Activated CD4-positive, alpha-beta T cell treated with anti-CD3 and anti-CD28 coated beads for 48 hours (primary cell): ENCODE measurements at regions not wholly inside any gene's neighbourhood (a gene's known extent, or its start where the extent isn't known, plus 50 kb on each side); places are given as distances from the start of the nearest gene placed in this dataset.
"Not testable (repeated sequence)": the region's sequence is repeated elsewhere in the genome, so short reads cannot be mapped to it uniquely, and the experiment has no call there.

ENCODE experiments used
- DNase-seq: peaks from one replicate; pipeline ENCODE4 v3.0.0-alpha.2; 2020

- DNase-seq: no peak
These were observed 412.8 kb upstream of the PIK3R1 start for GRCh38 chr5:67802766-67803165.

- no peak for DNase-seq
These were observed 415.8 kb upstream of the PIK3R1 start for GRCh38 chr5:67799732-67800234.

DNA sequence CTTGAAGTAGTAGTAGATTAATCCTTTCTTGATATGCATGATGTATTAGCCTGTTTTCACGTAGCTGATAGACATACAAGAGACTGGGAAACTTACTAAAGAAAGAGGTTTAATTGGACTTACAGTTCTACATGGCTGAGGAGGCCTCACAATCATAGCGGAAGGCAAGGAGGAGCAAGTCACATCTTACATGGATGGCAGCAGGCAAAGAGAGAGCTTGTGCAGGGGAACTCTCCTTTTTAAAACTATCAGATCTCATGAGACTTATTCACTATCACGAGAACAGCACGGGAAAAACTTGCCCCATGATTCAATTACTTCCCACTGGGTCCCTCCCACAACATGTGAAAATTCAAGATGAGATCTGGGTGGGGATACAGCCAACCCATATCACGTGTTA lies 417.1 kb upstream of the PIK3R1 start:
- not testable (repeated sequence) for DNase-seq

DNA sequence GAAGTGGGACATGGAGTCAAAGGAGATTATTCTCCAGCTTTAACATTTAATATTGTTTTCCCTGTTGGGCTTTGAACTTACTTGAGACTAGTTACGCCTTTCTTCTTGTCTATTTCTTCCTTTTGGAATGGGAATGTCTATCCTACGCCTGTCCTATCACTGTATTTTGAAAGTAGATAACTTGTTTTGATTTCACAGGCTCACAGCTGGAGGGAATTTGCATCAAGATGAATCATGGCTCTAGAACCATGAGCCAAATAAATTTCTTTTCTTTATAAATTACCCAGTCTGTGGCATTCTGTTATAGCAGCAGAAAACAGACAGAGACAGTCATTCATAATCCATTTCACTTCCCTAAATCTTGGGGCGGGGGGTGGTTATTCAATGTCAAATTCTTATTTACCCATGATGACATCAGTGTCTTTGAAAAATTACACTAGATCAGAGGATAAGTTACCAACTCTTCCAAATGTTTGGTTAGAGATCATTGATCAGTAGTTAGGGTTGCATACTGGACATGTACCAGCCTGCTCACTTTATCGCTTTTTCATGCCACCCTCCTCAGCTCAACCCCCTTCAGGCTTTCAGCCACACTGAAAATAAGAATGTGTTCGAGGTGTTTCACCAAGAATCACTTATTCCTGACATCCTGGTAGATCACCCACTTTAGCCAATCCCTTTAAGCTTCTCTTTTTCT lies 419.6 kb upstream of the PIK3R1 start:
- no peak for DNase-seq

- DNase-seq: no peak
These were observed 421.6 kb upstream of the PIK3R1 start for GRCh38 chr5:67793966-67794365.

DNA sequence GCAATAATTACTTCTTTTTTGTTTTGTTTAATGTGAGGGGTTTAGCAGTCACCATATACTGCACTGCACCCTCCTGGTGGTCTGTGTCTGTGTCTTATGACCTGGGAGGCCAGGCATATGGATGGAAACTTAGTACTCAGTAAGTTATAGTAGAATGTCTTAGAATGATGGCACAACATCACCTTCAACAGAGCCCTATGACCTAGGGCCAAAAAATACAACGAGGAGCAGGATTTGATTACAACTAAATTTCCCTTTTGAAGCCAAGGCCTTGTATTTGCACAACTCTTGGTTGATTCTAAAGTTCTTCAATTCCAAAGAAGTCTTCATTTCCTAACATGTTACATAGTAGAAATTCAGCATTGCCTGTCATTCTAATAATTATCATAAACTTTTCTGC lies 422.1 kb upstream of the PIK3R1 start:
- DNase-seq: no peak

DNA sequence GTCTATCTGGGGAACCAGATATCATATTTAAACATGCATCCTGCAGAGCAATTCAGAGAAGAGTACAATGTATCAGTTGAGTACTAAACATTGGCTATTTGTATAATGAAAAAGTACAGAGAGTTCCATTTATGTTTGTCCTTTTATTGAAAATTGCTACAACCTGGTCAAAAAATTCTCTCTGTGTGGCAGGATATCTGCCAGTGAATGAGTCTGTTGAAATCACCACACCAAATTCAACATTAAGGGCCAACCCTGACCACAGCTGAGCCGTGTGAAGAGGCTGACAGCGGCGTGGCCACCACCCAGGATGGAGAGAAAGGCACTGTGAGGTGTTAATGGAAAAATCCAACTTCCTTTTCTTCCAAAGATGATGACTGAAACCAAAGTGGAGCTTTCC lies 422.7 kb upstream of the PIK3R1 start:
- no peak for DNase-seq

DNA sequence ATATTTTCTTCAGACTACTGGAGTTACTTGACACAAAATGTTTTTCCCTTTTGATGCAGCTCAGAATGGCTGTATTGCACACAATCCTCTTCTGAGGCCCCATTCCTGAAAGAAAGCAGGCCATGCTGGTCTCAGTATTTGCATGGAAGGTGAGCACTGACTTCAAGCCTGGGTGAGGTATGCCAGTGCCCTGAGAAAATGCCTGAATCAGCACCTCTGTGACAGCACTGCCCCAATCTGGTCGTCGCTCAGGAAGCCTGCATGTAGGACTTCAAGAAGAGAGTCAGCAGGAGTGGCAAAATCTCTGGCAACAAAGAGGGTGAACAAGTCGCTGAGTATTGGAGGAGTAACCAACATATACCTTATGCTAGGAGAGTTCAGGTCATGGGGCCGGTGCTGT lies 425.2 kb upstream of the PIK3R1 start:
- no peak for DNase-seq

GRCh38 chr5:67779893-67780623 lies 435.5 kb upstream of the PIK3R1 start:
- not testable (repeated sequence) for DNase-seq

DNA sequence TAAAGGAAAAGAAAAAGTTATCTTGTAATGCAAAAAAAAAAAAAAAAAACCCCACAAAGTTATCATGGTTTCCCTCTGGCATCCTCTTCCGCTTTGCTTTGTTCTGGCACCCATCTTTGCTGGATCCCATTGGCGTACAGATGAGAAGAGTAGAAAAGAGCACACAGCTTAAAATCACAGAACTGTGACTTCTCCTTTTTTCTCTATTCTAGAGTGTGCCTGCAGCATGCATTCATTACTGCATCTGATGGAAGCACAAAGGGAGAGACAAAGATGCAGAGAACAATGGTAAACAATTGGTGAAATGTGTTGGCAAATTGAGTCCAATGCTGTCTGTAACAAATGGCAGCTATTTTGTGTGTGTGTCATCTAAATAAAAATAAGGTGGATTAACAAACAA lies 440.8 kb upstream of the PIK3R1 start:
- DNase-seq: no peak

DNA sequence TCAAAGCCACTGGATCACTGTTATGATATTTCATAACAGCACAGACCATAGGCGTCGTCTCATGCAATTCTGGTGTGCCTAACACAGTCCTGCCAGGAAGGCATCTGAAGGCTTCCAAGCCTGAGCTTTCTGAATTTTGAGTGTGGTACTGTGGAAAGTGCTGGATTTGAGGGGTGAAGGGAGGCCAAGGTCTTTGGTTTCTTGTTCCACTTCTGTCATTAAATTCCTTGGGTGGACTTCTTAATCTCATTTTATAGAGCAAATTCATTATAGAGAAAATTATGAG lies 441.3 kb upstream of the PIK3R1 start:
- no peak for DNase-seq

- DNase-seq: no peak
These were observed 441.9 kb upstream of the PIK3R1 start for GRCh38 chr5:67773411-67774266.

- no peak for DNase-seq
These were observed 443.8 kb upstream of the PIK3R1 start for GRCh38 chr5:67771791-67772190.

DNA sequence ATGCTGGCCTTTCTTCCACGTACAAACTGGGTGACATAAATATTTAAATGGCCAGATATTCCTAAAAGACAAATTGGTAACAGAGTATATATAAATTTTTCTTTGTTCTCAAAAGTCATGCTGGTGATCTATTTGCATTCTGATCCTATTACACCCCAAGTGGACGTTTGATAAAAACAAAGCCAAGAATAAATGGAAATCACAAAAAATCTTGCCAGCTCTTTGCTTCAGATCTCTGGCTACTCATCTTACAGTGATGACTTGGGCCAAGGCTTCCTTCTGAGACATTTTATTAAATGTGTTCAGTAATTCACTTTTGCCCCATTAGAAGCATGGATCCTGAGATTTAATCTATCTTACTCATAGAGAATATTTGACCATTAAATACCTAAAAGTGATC lies 444.3 kb upstream of the PIK3R1 start:
- no peak for DNase-seq

GRCh38 chr5:67770431-67771025 lies 445.0 kb upstream of the PIK3R1 start:
- no peak for DNase-seq

DNA sequence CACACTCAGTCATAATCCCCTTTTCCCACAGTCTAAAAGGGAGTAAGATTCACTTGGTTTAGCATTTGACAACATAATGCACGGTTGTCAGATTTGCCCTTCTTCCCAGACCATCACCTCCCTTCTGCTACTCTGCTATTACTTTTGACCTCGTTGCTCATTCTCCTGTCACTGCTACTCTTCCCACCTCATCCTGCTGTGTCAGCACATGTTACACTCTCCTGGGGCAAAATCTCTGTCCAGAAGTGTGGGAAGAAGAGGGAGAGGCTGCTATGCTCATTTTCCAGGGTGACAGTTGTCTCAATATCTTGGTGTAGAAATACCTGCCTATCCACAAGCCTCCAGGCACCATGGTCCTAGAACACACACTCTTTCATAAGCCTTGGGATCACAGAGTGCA lies 449.9 kb upstream of the PIK3R1 start:
- DNase-seq: no peak

GRCh38 chr5:67757771-67758170 lies 457.8 kb upstream of the PIK3R1 start:
- not testable (repeated sequence) for DNase-seq

- DNase-seq: no peak
These were observed 463.2 kb upstream of the PIK3R1 start for GRCh38 chr5:67752357-67752708.

- DNase-seq: no peak
These were observed 467.3 kb upstream of the PIK3R1 start for GRCh38 chr5:67748165-67748690.

GRCh38 chr5:67747096-67747495 lies 468.5 kb upstream of the PIK3R1 start:
- no peak for DNase-seq

DNA sequence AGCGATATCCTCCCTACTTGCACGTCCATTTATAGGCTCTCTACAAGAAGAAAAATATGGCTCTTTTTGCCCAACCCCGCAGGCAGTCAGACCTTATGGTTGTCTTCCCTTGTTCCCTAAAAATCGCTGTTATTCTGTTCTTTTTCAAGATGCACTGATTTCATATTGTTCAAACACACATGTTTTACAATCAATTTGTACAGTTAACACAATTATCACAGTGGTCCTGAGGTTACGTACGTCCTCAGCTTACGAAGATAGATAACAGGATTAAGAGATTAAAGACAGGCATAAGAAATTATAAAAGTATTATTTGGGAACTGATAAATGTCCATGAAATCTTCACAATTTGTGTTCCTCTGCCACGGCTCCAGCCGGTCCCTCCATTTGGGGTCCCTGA lies 468.9 kb upstream of the PIK3R1 start:
- DNase-seq: not testable (repeated sequence)

DNA sequence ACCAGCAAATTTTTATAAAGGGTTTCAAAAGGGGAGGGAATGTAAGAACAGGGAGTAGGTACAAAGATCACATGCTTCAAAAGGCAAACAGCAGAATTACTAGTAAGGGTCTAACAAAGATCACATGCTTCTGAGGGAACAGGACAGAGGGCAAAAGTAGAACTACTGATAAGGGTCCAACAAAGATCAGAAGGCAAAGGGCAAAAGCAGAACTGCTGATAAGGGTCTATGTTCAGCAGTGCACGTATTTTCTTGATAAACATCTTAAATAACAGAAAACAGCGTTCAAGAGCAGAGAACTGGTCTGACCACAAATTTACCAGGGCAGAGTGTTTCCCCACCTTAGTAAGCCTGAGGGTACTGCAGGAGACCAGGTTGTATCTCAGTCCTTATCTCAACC lies 469.5 kb upstream of the PIK3R1 start:
- DNase-seq: no peak

GRCh38 chr5:67732921-67733320 lies 482.6 kb upstream of the PIK3R1 start:
- DNase-seq: no peak
